K562 (cell line): ENCODE measurements at regions not wholly inside any gene's neighbourhood (a gene's known extent, or its start where the extent isn't known, plus 50 kb on each side); places are given as distances from the start of the nearest gene placed in this dataset.

Experiments
- BDP1 ChIP-seq: IDR thresholded peaks from 3 replicates; pipeline ENCODE4 v1.6.1; 2011; ENCODE audit not compliant: insufficient read length, insufficient read depth
- FOXJ3 ChIP-seq: sonication (generic); formaldehyde crosslinking; IDR thresholded peaks from 2 replicates; pipeline ENCODE4 v1.4.0; 2020; ENCODE audit warnings: mild to moderate bottlenecking, missing genetic modification reagents
- HCFC1 ChIP-seq: IDR thresholded peaks from 2 replicates; pipeline ENCODE4 v1.6.1; 2012; ENCODE audit warnings: low read depth, low read length, improper control_type of control experiment
- JUN ChIP-seq, 2 experiments: sonication (generic) in 1 of 2; formaldehyde crosslinking in 1 of 2; IDR thresholded peaks; 2 replicates each; pipeline versions ENCODE4 v1.6.1 to v1.8.0; 2012 to 2022; ENCODE audit warnings: borderline replicate concordance in 2 of 2, mild to moderate bottlenecking in 2 of 2, improper control_type of control experiment in 1 of 2, low read depth in 1 of 2, low read length in 1 of 2, missing genetic modification reagents in 1 of 2
- NRF1 ChIP-seq, 2 experiments: fragments of 450-650 bp; IDR thresholded peaks in 1 of 2; conservative IDR thresholded peaks in 1 of 2; 2 replicates each; pipeline ENCODE4 v1.6.1; 2014; ENCODE audit warnings: mild to moderate bottlenecking in 2 of 2

DNA sequence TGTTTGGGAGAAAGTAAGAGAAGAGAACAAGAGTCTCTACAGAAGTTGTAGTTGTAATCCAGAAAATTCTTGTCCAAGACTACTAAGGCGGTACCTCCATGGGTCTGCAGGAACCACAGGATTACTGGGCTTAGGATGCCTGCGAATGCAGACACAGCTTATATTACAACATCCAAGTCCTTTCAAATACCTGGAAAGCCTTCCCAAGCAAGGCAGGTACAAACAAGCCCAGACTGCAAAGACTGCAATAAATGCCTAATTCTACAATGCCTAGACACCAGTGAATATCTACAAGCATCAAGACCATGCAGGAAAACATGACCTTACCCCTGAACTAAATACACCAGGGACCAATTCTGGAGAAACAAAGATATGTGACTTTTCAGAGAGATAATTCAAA lies 178.2 kb downstream of the ARL4A start:
- TF ChIP-seq NRF1 (conservative IDR thresholded peaks at IDR 0.05 in 1 of 2, IDR thresholded peaks at IDR 0.05 in 1 of 2) (no peak), FOXJ3 (CRISPR knock-in tag) (no peak), HCFC1 (no peak), BDP1 (no peak), JUN (IDR thresholded peaks at IDR 0.05; ENCODE audit: borderline replicate concordance, low read depth, low read length) (no peak), JUN (CRISPR knock-in tag; IDR thresholded peaks at IDR 0.05; ENCODE audit: borderline replicate concordance) (no peak)
